H9 (cell line): ENCODE measurements at regions not wholly inside any gene's neighbourhood (a gene's known extent, or its start where the extent isn't known, plus 50 kb on each side); places are given as distances from the start of the nearest gene placed in this dataset.

ENCODE experiments used
- DNase-seq: peaks from one replicate; pipeline ENCODE4 v3.0.0-alpha.2; 2017
- H2AFZ ChIP-seq: one replicate; pipeline ENCODE4 v1.6.1; 2013; ENCODE audit warnings: mild to moderate bottlenecking, low read length, control low read depth, moderate library complexity
- H2AK5ac ChIP-seq: 2 replicates; pipeline ENCODE4 v1.6.1; 2013; ENCODE audit warnings: low read length, control low read depth, mixed read lengths; ENCODE audit not compliant: insufficient read length
- H2BK120ac ChIP-seq: one replicate; pipeline ENCODE4 v1.6.1; 2013; ENCODE audit warnings: low read depth, mild to moderate bottlenecking, low read length, control low read depth, inconsistent platforms; ENCODE audit not compliant: poor library complexity, severe bottlenecking
- H2BK12ac ChIP-seq: 2 replicates; pipeline ENCODE4 v1.6.1; 2013; ENCODE audit warnings: low read length, control low read depth, mixed read lengths, low read depth; ENCODE audit not compliant: insufficient read length
- H2BK15ac ChIP-seq: 2 replicates; pipeline ENCODE4 v1.6.1; 2013; ENCODE audit warnings: low read depth, low read length, control low read depth
- H2BK20ac ChIP-seq: one replicate; pipeline ENCODE4 v1.6.1; 2013; ENCODE audit warnings: low read depth, mild to moderate bottlenecking, low read length, control low read depth, inconsistent platforms; ENCODE audit not compliant: poor library complexity, severe bottlenecking
- H2BK5ac ChIP-seq: 2 replicates; pipeline ENCODE4 v1.6.1; 2013; ENCODE audit warnings: low read length, control low read depth, mixed read lengths; ENCODE audit not compliant: insufficient read length
- H3K14ac ChIP-seq: 2 replicates; pipeline ENCODE4 v1.6.1; 2013; ENCODE audit warnings: low read length, control low read depth; ENCODE audit not compliant: insufficient read depth
- H3K18ac ChIP-seq: 2 replicates; pipeline ENCODE4 v1.6.1; 2013; ENCODE audit warnings: low read depth, mild to moderate bottlenecking, mixed read lengths, low read length, control low read depth; ENCODE audit not compliant: insufficient read length
- H3K23ac ChIP-seq: 2 replicates; pipeline ENCODE4 v1.6.1; 2013; ENCODE audit warnings: low read length, control low read depth, mixed read lengths, low read depth; ENCODE audit not compliant: insufficient read length
- H3K23me2 ChIP-seq: 2 replicates; pipeline ENCODE4 v1.6.1; 2013; ENCODE audit warnings: low read depth, mild to moderate bottlenecking, mixed read lengths, low read length, control low read depth; ENCODE audit not compliant: insufficient read length, poor library complexity, severe bottlenecking
- H3K27ac ChIP-seq: 2 replicates; pipeline ENCODE4 v1.5.1; 2013; ENCODE audit warnings: low read length, control low read depth, mixed read lengths, low read depth; ENCODE audit not compliant: insufficient read length
- H3K27me3 ChIP-seq: 2 replicates; pipeline ENCODE4 v1.6.1; 2013; ENCODE audit warnings: low read length, control low read depth, inconsistent platforms; ENCODE audit not compliant: insufficient read depth
- H3K4ac ChIP-seq: 2 replicates; pipeline ENCODE4 v1.6.1; 2013; ENCODE audit warnings: low read depth, mild to moderate bottlenecking, control low read depth, inconsistent platforms, low read length, moderate library complexity
- H3K4me1 ChIP-seq: 2 replicates; pipeline ENCODE4 v1.6.1; 2013; ENCODE audit warnings: low read length, control low read depth, inconsistent platforms; ENCODE audit not compliant: insufficient read depth
- H3K4me2 ChIP-seq: 2 replicates; pipeline ENCODE4 v1.6.1; 2013; ENCODE audit warnings: low read length, control low read depth, mixed read lengths; ENCODE audit not compliant: insufficient read length, insufficient read depth
- H3K56ac ChIP-seq: 2 replicates; pipeline ENCODE4 v1.6.1; 2013; ENCODE audit warnings: low read depth, mild to moderate bottlenecking, mixed read lengths, low read length, control low read depth; ENCODE audit not compliant: insufficient read length
- H3K79me1 ChIP-seq: 2 replicates; pipeline ENCODE4 v1.6.1; 2013; ENCODE audit warnings: low read depth, mild to moderate bottlenecking, moderate library complexity, low read length, control low read depth, inconsistent platforms; ENCODE audit not compliant: insufficient read depth, poor library complexity, severe bottlenecking
- H3K79me2 ChIP-seq: 2 replicates; pipeline ENCODE4 v1.6.1; 2013; ENCODE audit warnings: low read length, control low read depth, inconsistent platforms; ENCODE audit not compliant: insufficient read depth
- H3K9ac ChIP-seq: 2 replicates; pipeline ENCODE4 v1.6.1; 2013; ENCODE audit warnings: low read length, control low read depth, mixed read lengths; ENCODE audit not compliant: insufficient read length; ENCODE audit errors: extremely low read depth
- H3K9me3 ChIP-seq: one replicate; pipeline ENCODE4 v1.6.1; 2013; ENCODE audit warnings: low read depth, low read length, inconsistent platforms; ENCODE audit not compliant: control insufficient read depth
- H3T11ph ChIP-seq: one replicate; pipeline ENCODE4 v1.6.1; 2013; ENCODE audit warnings: mild to moderate bottlenecking, low read length, control low read depth, inconsistent platforms
- H4K20me1 ChIP-seq: one replicate; pipeline ENCODE4 v1.6.1; 2013; ENCODE audit not compliant: control insufficient read depth, insufficient read length, insufficient read depth
- H4K5ac ChIP-seq: 2 replicates; pipeline ENCODE4 v1.6.1; 2013; ENCODE audit warnings: low read depth, mild to moderate bottlenecking, mixed read lengths, low read length, control low read depth; ENCODE audit not compliant: insufficient read length
- H4K8ac ChIP-seq: replicated peaks from 2 replicates; pipeline ENCODE4 v1.6.1; 2013; ENCODE audit warnings: low read length, control low read depth, mixed read lengths, low read depth; ENCODE audit not compliant: insufficient read length
- H4K91ac ChIP-seq: 2 replicates; pipeline ENCODE4 v1.6.1; 2013; ENCODE audit warnings: low read depth, mild to moderate bottlenecking, moderate library complexity, mixed read lengths, low read length, control low read depth; ENCODE audit not compliant: insufficient read length
- H3K27ac Mint-ChIP-seq, 3 experiments: 2 replicates in 2 of 3; 3 replicates in 1 of 3; pipeline ENCODE4 v1.8.0; 2020 to 2021; ENCODE audit warnings: mixed read lengths in 3 of 3, mild to moderate bottlenecking in 1 of 3, moderate library complexity in 1 of 3
- H3K27me3 Mint-ChIP-seq: 2 replicates; pipeline ENCODE4 v1.8.0; 2021; ENCODE audit warnings: low read depth, mild to moderate bottlenecking, moderate library complexity, mixed read lengths
- H3K36me3 Mint-ChIP-seq, 3 experiments: 2 replicates in 2 of 3; 3 replicates in 1 of 3; pipeline ENCODE4 v1.8.0; 2020 to 2021; ENCODE audit warnings: low read depth in 3 of 3, mixed read lengths in 3 of 3; ENCODE audit not compliant: insufficient read depth in 1 of 3
- H3K4me1 Mint-ChIP-seq, 2 experiments: 2 replicates each; pipeline ENCODE4 v1.8.0; 2020; ENCODE audit warnings: mixed read lengths in 2 of 2
- H3K4me3 Mint-ChIP-seq, 2 experiments: 2 replicates in 1 of 2; 3 replicates in 1 of 2; pipeline ENCODE4 v1.8.0; 2020 to 2021; ENCODE audit warnings: mild to moderate bottlenecking in 2 of 2, mixed read lengths in 2 of 2, moderate library complexity in 1 of 2
- H3K9me3 Mint-ChIP-seq, 2 experiments: 2 replicates in 1 of 2; 3 replicates in 1 of 2; pipeline ENCODE4 v1.8.0; 2020; ENCODE audit warnings: mild to moderate bottlenecking in 2 of 2, mixed read lengths in 2 of 2, moderate library complexity in 1 of 2
- CTCF ChIP-seq: fragments of 200-600 bp; sonication (generic); conservative IDR thresholded peaks from 3 replicates; pipeline ENCODE4 v1.8.0; 2021; ENCODE audit warnings: antibody characterized with exemption, mild to moderate bottlenecking
- WGBS: extraction: QIAGEN DNeasy Blood & Tissue Kit; methylation state at CpG from one replicate; pipeline ENCODE4 v1.1.7; 2013; ENCODE audit warnings: missing lambda C conversion rate, low lambda C conversion rate, mixed read lengths; ENCODE audit not compliant: insufficient read length; ENCODE audit errors: extremely low coverage; 5-methylcytosine and 5-hydroxymethylcytosine counted together

DNA sequence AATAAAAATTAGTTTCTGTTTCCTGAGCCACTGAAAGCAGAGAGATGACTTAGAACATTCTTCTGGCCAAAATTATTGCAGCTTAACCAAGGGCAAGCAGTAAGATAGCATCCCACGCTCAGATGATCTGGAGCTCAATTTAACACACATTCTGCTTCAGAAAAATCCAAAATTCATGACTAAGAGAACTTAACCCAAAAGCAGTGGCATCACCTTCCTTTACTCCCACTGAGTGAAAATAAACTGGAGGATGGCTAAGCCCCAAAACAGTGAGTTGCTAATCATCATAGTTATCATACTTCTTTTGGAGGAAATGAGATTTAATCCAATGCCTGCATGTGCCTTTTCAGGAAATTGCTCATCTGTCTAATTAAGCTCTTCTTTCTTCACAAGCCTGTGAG lies 195.4 kb downstream of the DUSP6 start:
- Histone ChIP-seq H3K27me3 (no peaks in the 10 kb centered on the region), H4K20me1 (no peaks in the 10 kb centered on the region), H2BK20ac (no peak overlapping the region), H2AFZ (no peak overlapping the region), H2BK12ac (no peak overlapping the region), H2BK120ac (no peak overlapping the region), H3K9ac (no peak overlapping the region), H3K56ac (no peak overlapping the region), H2AK5ac (no peak overlapping the region), H2BK5ac (no peak overlapping the region), H3T11ph (no peak overlapping the region), H3K18ac (no peak overlapping the region), H3K4me1 (no peaks in the 10 kb centered on the region), H3K79me1 (no peaks in the 10 kb centered on the region), H2BK15ac (no peak overlapping the region), H3K4ac (no peak overlapping the region), H3K14ac (no peak overlapping the region), H4K8ac (no peak overlapping the region), H3K4me2 (no peak overlapping the region), H3K27ac (no peak overlapping the region), H4K91ac (no peak overlapping the region), H3K9me3 (no peaks in the 10 kb centered on the region), H3K79me2 (no peaks in the 10 kb centered on the region), H4K5ac (no peak overlapping the region), H3K23ac (no peak overlapping the region), H3K23me2 (no peaks in the 10 kb centered on the region)
- no CpG with 5 or more reads among the region's 1 CpG for WGBS
- Mint-ChIP-seq H3K4me1 (peaks cover 2 to 4% of the 10 kb centered on the region in 2 experiments), H3K9me3 (peaks cover 0 to 5% of the 10 kb centered on the region in 2 experiments; a peak in 2 of 5 replicates), H3K36me3 (no peaks in the 10 kb centered on the region; a peak in 1 of 7 replicates), H3K4me3 (no peak overlapping the region), H3K27me3 (peaks cover 14% of the 10 kb centered on the region), H3K27ac (no peak overlapping the region)
- DNase-seq: no peak
- no peak for TF ChIP-seq CTCF
